ENCODE measurements at regions not wholly inside any gene's neighbourhood (a gene's known extent, or its start where the extent isn't known, plus 50 kb on each side); places are given as distances from the start of the nearest gene placed in this dataset.

DNA sequence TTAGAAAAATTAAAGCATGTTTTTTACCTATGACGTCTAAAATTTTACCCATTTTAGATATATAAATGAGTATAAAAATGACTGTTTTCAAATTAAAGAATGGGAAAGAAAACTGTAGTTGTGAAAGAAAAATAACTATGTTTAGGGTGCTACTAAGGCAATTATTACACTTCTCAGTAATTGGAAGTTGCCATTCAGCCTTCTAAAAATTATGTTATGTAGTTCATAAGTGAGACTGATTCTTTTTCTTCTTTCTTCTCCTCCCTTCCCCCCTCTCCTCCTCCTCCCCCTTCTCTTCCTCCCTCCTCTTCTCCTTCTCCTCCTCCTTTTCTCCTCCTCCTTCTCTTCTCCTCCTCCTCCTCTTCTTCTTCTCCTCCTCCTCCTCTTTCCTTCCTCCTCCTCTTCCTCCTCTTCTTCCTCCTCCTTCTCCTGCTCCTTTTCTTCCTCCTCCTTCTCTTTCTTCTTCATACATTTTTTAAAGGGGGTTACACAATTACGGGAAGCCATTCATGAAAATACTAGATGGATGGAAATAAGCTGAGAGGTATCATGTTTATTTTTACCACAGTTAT lies 223.6 kb downstream of the CETN3 start:
- no peak for DNase-seq

DNA sequence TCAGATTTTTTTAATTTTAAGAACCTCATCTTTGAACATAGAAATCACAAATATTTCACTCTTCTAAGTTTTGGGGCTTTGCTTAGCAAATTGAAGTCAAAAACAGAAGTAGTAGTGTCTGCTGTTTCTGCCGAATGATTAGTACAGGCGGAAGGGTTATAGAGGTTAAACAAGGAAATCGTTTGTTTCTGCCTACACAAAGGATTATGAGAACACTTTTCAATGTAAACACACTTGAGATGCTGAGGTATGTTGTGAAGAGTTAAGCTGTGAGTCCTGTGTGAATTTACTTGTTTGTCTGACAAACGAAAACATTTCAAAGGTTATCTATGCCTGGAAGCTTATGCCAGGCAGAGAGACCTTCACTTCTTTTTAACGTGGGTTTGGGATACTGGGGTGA lies 224.8 kb downstream of the CETN3 start:
- peak; percentile 31 for DNase-seq

DNA sequence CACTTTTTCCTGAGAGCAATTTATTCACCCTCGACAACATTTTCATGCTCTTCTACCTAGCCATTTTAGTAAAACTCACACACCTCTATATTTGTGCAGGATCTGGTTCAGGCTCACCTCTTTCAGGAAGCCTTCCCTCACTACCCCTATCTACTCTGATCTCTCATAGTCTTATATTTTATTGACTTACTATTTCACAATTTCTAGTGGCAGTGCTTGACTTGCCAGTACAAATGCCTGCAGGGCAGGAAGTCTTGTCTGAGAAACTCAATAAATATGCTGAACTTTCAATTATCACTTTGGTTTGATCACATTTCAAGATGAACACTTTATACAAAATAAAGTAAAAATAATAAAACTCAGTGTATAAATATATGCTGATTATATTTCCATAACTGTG lies 226.8 kb downstream of the CETN3 start:
- DNase-seq, result no peak

DNA sequence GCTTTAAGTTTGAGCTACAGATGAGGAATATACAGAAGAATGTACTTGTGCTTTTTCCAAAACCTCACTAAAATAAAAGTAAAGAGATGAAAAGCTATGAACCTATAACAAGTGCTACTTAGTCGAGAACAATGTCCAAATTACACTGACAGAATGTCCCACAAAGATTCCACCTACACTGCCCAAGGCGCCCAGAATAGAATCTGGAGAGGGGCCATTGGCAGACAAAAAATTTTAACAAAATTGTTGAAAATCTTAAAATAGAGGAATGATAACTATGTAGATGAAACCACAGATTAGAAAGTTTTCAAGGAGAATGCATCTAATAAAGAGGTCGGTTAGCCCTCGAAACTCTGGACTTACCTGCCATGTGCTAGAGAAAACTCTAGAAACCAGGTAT lies 235.3 kb downstream of the CETN3 start:
- DNase-seq, result no peak

DNA sequence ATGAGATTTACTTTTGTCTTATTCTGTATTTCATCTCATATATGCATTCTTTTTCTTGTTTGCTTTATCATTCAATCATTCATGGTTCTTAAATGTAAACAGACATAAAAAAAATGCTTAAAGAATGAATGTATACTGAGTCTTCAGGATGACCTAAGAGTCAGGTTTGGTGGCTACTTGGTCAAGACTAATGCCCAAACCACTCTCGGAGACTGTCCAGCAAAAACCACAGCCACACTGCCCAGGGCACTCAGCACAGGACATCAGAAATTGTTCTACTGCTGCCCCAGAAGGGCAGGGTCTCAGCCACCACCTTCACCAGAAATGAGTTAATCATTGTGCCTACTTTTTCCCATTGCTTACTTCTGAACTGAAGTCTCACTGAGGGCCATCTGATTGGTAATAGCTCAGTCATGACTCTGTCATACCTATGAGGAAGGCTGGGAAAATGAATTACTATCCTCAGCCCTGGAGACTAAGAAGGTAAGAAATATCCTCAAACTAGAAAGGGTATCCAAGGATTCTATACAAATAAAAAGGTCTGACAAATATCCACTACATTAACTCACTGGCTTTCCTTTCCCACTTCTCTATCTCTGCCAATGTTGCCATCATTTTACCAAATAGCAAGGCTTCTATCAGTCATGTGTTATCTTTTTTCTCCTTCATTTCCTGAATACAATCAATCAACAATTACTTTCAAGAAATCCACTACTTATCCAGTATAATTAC lies 236.1 kb downstream of the CETN3 start:
- no peak for DNase-seq

DNA sequence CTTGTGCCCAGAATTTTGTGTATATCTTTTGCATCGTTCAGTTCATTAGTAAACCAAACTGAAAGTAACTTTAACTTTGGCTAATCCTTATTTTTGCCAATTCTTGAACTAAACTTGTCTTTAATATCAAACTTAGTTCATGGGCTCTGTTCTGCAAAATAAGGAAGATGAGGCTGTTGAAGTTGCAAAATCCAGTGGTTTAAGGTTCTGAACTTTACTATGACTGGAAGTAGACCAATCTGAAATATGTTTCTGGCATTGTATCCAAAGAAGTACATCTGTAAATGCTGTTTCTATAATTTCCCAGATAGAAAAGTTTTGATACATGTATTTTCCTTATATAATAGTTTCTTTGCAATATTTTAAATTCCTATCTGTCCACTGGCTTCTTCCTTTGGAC lies 238.1 kb downstream of the CETN3 start:
- DNase-seq, result no peak

DNA sequence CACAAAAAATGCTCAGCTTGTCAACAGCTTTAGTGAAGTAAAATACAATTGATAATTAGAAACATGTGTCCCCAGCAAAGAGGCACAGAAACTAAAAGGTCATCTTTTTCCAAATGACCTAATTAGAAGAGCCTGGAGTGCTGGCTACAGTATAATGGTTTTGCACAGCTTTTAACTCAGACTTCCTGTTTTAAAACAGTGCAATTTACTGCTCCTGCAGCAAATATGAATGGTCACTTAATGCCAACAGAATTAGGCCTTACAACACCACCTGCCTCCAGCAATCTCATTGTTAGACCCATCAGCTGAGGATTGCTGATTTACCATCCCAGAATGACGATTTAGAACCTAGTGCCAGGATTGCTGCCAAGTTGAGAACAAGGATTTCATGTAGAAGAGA lies 239.3 kb downstream of the CETN3 start:
- no peak for DNase-seq

DNA sequence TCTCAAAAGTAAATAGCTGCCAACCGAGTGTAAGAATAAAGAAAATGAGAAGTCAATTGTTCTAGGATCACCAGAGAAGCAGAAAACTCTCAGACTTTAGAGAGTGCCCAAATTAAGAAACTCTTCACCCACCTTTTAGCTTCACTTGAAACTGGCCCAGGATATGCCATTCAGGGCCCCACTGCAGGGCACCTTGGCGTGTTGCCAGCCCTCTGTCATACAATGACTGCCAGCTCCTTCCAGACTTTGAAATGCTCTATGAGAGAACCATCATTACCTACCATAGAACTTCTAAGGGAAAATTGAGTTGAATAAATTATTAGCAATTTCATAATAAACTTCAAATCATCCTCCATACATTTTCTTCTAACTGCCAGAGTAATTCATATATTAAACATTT lies 240.5 kb downstream of the CETN3 start:
- DNase-seq, result no peak

DNA sequence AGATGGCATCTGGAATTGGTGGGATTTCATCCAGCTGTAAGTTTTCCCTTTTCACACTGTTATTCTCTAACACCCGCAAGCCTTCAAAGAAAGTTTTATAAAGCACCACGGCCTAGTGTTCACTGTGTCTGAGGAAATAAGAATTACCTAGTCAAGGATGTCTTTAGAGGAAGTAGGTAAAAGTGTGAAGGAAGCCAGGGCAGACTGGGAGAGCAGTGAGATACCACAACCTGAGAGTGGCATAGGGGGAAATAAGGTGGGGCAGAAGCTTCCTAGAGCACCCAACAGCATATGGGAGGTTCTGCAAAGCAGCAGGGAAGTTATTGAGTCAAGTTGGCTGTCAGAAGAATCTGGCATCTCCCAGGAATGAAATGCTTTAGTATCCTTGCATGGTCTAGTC lies 241.2 kb downstream of the CETN3 start:
- no peak for DNase-seq

DNA sequence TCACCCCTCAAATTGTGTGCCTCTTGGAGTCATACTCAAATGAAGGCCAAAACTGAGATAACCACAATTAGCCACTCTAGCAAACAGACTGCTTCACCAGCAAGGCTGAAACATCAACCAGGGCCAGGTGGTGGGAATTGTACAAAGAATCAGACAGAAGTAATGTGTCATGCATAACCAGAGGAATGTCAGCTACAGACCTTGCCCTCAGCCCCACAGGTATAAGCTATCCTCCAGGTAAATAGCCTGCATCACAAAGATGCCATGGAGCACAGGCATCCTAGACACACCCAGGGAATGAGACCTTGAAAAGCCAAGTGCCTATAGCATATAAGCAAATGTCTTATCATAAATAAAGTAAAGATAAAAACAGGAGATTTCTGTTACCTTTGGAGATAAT lies 242.7 kb downstream of the CETN3 start:
- DNase-seq, result no peak

DNA sequence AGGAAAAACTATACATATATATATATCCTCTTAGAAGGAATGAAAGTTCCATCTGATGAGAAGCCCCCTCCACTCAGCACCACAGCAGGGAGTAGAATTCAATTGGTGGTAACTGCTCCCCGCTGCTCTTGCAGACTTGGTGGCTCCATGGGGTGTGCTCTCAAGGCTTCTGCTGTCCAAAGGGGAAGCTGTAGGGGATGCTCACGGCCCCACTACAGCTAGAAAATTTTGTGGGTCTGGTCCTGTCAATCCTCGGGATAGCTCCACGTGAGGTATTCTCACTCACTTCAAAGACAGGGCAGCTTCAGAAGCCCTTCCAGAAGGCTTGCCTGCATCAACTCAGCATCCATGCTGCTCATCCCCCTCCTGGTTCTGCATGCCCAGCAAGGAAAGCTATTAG lies 247.2 kb downstream of the CETN3 start:
- DNase-seq, result no peak

DNA sequence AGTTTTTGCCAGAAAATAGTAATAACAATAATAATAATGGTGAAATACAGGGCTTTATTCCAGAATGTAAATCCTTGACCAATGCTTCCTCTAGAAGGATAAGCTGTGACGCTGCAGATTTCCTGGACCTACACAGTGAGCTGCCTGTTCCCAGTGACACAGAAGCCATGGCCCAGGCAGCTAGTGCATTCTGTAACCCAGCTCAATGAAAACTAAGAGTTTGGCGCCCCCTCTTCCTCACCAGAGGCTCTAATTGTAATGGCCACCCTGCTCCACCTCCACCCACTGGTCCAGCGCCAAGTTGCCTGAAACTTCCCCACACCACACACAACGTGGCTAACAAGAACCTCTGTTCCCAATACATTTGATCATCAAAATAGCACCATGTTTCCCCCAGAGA lies 248.1 kb downstream of the CETN3 start:
- no peak for DNase-seq

DNA sequence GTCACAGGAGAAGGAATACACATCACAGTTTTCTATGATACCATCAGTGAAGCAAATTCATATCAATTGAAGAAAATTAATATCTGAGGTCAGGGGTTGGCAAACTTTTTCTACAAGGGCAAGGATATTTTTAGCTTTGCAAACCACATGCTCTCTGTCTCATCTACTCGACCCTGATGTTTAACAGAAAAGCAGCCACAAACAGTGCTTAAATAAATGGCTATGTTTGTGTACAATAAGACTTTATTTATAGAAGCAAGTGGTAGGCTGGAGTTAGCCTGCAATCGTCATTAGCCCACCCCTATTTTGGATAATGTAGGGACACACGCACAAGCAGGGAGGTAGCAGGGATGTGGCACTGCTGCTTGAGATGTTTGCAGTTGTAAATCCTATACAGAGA lies 251.4 kb downstream of the CETN3 start:
- DNase-seq, result no peak

DNA sequence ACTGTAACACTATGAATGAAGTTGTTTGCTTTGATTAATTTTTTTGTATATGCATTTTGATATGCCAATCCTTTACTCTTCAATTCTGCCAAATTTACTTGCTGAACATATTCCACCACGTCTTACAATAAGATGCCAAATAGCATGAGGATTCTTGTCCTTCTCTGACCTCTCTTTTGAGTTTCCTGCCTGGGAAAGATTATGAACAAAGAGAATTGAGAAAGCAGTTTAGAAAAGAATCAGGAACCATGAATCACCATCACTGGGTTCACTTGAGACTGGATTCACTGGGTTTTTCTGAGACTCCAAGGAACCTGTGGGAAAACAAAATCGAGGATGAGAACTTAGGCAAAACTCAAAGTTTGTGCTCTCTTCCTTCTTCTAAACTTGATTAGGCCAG lies 256.5 kb downstream of the CETN3 start:
- DNase-seq, result no peak

DNA sequence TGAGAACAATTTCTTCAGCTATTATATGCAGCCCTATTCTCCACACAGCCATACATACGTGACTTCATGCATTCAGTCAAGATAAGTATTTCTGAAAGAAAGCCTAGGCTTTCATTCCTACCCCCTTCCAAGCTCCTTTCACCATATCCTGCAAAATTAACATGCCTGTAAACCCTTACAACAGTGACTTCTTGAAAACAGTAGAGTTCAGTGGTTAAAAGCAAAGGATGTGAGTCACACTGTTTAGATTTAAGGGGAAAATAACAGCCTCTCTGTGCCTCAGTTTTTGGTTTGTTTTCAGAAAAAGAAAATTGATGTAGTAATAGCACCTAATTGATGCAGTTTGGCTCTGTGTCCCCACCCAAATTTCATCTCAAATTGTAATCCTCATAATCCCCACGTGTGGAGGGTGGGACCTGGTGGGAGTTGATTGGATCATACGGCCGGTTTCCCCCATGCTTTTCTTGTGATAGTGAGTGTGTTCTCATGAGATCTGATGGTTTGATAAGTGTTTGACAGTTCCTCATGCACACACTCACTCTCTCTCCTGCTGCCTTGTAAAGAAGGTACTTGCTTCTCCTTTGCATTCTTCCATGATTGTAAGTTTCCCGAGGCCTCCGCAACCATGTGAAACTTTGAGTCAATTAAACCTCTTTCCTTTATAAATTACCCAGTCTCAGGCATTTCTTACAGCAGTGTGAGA lies 264.8 kb downstream of the CETN3 start:
- DNase-seq, result no peak

DNA sequence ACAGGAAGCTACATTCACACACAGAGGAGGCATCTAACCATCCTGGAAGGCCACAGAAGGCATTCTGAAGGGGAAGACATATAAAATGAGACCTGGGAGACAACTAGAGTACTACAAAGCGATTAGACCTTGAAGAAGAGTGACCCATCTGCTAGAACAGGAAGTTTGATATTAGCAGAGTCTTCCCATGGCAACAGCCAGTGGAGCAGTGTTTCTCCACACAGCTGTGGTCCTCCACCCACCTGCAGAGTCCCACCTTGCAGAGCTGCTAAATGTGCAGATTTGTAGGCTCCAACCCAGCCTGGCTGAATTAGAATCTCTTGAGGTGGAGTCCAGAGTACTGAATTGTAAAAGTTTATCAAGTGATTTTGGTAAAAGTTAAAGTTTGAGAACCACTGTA lies 267.0 kb downstream of the CETN3 start:
- DNase-seq, result no peak

DNA sequence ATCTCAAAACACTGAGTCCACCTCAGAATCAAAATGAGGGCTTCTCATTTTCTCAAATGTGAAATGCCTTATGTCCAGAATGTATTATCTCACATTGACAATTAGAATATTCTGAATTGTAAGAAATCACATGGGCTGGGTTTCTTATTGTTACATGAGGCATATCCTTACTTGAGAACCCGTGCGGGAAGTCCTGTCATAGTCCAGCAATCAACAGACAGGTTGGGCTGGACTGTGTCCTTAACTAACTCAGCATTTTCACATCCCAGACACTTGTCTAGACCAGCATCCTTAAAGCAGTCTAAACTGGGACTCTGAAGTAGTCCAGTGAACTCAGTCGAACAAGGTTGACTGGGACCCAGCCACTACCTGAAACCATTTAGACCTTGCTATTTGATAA lies 267.6 kb downstream of the CETN3 start:
- no peak for DNase-seq

DNA sequence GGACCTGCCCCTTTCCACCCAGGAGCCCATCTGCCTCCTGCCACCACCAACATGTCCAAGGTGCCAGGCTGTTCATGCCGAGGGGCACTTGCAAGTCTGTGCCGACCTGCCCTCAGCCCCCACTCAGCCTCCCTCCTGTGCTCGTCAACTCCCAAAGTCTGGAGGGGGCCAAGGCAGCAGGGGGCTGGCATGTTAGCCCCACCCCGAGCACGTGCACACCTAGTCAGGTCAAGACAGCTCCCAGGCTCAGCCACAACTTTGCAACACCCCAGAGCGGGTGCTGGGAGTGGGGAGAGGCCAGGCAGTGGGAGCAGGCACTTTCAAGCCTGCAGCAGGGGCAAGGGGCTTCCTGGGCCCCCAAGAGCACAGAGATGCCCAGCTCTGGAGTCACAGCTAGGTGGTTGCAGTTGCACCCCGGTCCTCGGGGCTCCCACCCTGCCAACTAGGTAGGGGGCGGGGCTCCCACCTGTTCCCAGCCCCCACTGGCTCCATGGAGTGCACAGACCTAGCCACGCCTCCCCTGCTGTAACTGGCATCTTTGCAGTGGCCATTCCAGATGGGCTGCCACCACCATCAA lies 272.5 kb downstream of the CETN3 start:
- DNase-seq, result no peak

DNA sequence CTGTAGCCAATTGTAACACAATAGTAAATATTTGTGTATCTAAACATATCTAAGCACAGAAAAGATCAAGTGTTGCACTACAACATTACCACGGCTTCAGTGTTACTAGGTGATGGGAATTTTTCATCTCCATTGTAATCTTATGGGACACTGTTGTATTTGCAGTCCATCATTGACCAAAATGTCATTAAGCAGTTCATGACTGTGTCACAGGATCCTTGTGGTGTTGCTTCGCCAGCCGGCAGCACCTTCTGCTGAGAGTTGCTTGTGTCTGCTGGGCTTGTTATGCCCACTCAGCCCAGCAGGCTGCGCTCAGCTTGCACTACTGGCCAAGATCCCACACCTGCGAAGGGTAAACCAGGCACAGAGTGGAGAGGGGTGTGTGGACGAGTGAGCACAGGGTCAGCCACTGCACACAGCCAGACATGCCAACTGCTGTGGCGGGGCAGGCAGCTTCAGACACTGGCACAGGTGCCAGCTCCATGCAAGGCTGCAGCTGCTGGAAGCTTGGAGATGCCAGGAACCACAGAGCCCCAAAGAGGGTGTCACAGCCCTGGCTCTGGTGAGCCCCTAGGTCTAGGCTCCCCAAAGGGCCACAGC lies 273.7 kb downstream of the CETN3 start:
- no peak for DNase-seq

DNA sequence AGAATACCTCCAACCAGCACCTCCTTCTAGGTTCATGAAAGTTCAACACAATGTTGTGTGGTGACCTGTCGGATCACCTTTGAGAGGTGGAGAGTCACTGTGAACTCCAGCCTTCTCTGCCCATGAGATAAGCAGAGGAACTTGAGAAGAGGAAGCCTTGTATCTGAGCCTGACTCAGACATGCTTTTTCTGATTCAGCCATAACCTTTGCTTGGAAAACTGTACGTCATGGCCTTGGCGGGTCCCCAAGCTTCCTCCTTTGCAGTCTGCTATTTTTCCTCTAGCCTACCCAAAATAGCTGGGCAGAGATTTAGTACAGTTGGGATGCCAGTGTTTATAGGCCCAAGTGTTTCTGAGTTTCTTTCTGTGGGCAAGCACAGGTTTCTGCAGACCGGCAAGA lies 274.7 kb downstream of the CETN3 start:
- DNase-seq, result no peak

DNA sequence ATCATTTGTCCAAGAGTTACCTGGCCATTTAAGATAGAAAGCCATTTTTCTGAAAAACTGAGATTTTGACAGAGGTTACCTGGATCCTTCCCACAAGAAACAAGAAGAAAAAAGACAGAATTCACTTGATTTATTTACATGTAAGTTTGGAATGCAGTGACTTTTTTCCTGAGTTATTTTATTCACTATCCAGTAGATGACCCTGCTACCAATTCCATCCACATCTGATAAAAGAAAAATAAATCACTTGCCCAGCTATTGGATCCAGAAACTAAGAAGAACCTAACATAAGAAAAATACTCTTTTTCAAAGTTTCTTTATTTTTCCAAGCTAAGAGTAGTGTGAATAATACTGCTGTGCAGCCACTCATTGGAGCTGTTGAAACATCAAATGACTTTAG lies 275.2 kb downstream of the CETN3 start:
- DNase-seq, result no peak

DNA sequence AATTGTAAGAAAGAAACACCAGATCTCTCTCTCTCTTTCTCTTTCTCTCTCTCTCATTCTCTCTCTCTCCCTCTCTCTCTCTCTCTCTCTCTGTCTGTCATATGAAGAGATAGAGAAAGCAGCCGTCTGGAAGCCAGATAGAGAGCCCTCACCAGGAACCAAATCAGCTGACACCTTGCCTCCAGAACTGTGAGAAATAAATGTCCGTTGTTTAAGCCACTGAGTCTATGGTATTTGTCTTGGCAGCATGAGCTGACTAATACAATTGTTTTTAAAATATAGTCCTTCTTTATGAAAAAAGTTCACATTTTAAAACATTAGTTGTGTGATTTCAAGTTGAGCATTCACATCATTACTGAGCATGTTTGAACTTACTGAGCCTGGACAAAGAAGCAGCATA lies 275.6 kb downstream of the CETN3 start:
- no peak for DNase-seq

DNA sequence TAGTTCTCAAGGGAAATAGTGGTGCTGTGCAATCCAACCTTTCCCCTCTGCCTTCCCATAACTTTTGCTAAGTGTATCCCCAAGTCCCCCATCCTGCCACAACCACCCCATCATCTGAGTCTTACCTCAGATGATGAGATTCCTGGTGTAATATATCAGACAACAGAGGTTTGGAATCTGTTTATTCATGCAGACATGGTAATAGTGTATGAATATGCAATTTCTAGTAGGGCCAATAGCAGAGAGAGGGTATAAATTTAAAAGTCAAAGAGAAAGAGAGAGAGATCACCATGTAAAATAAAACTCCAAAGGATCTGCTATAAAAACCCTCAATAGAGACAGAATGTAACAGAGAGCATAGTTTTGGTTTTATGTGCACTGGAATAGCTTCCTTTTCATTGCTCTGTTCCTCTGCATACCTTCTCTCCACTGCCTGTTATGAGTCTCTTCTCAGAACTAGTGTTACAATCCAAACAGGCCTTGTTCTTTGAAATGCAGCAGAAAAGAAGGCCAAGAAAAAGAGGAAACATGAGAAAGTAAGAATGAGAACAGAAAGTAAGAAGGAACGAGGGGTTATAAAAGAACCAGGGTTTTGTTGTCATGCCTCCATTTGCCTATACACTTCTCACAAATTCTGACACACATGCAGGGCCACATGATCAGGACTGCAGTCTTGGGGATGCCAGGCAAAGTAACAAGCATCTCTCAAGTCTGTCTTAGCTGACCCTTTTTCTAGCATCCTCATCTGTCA lies 278.0 kb downstream of the CETN3 start:
- no peak for DNase-seq
